HG03354 (cell line): ENCODE measurements at regions not wholly inside any gene's neighbourhood (a gene's known extent, or its start where the extent isn't known, plus 50 kb on each side); places are given as distances from the start of the nearest gene placed in this dataset.

Experiments
- ATAC-seq: cut with Tn5 transposase; IDR thresholded peaks from one replicate; pipeline ENCODE4 v1.9.1; 2021; ENCODE audit warnings: mild to moderate bottlenecking; ENCODE audit not compliant: unreplicated experiment, poor library complexity, severe bottlenecking

GRCh38 chr20:40205971-40206370 is 483.1 kb downstream of the MAFB start:
- no peak for ATAC-seq

DNA sequence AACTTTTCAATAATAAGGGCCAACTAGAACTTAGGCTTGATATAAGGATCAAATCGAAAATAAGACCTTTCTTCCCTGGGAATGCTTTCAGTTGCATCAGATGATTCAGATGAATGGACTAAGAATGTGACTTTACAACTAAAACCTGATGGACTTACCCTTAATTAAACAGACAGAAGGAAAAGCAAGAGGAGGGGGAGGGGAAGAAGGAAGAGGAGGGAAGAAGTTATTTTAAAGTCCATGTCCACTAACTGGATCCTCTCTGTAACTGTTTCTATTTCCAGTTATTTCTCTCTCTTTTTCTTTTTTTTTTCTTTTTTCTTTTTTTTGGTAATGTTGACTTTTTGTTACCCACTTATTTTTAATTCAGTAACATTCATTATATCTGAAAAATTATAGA is 486.0 kb downstream of the MAFB start:
- ATAC-seq: no peak

DNA sequence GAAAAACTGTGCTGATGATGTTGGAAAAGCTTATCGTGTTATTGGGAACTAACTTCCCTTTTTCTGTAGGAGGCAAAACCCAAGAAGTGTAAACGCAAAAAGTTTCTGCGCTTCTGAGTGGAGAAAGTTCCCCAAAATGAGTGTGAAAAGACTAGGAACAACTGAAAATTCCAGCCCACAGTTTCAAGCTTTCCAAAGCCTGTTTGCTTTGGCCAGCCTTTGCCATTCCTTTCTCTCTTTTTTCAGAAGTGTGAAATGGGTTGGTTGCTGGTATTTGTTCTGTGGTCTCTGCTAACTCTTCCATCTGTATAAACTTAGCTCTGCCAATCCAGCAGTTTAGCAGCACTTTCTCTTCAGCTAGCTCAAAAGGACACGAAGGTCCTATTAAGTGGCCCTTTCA is 491.3 kb downstream of the MAFB start:
- no peak for ATAC-seq

DNA sequence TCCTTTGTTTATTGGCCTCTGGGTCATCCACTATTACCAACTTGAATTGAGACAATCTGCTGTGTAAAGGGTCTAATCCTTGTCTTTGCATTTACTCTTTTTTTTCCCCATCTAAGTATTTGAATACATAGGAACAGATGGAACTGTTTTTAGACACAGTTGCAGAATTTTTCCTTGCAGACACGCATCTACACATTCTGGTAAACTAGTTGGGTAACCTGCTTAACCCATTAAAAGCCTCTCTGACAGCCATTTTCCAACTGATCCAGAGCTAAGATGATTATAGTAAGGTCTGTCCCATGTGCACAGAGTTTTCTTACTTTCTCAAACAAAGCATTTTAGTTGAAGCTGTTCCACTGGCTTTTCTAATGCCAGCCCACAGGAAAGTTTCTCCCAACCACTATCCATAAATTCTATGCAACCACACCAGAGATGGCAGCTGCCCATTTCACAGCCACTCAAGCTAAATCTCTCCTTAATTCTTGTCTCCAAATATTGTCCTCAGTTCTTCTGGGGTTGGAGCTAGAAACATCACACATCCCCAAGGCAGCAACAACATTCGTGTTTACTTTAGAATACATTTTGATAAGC is 492.1 kb downstream of the MAFB start:
- no peak for ATAC-seq

- ATAC-seq: no peak
These were observed 493.3 kb downstream of the MAFB start for GRCh38 chr20:40195742-40196141.

DNA sequence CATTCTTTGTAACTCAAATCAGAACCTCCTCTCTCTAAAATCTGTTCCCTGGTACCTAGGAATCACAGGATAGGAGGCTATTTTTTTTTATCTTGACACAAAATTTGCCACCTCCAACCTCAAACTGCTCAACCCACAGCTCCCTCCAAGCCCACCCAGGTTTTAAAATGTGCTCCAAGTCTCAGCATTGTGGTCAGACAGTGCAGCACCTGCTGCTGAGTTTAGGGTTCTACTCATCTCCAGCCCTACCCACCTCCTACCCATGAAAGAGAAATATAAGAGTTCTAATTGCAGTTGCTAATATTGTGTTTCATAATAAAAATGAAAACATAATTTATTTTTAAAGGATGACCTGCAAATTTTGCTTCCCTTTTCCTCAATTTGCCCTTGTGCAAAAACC is 496.5 kb downstream of the MAFB start:
- no peak for ATAC-seq

- no peak for ATAC-seq
These were observed 497.0 kb downstream of the MAFB start for GRCh38 chr20:40192081-40192480.

GRCh38 chr20:40191573-40191972 is 497.5 kb downstream of the MAFB start:
- no peak for ATAC-seq

DNA sequence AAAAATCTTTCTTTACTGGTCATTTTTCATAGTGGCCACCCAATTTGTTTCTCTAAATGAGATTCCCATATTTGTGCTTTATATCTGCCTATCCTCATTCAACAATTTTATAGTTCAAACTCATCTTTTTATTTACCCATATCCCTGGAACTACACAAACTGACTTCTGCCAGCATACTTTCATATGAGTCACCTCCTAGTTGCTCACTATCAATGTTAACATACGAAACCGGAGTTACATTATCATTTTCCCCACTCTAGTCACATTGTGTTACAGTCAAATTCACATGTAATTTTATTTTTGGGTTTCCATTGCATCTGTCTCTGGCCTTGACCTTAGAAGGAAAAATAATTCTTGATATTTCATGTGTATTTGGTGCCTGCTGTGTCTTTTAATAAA is 499.4 kb downstream of the MAFB start:
- ATAC-seq: no peak

DNA sequence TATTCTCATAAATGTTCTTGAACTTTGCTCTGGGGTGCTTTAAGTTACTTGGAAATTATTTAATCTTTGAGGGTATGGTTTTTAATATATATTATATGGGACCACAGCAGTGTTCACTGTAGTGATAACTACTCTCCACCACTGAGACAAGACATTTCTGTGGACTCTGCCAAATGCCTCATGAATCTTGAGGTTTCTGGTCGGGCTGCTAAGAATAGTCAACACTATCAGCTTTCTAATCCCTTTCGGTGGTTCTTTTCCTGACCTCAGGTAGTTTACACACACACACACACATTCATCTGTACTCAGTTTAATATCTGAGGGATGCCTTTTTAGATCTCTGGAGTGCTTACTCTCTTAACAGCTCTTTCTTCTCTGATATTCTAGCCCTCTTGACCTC is 500.7 kb downstream of the MAFB start:
- ATAC-seq: no peak

DNA sequence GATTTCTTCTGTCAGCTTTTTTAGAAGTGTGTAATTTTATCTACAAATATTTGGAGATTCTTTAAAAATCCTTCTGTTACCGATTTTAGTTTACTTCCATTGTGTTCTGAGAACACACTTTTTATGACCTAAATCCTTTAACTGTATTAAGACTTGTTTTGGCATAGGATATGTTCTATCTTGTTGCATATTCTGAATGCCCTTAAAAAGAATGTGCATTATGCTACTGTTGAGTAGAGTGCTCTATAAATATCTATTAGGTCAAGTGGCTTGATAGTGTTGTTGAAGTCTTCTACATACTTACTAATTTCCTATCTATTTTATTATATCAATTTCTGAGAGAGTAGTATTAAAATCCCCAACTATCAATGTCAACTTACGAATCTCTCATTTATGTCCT is 502.2 kb downstream of the MAFB start:
- ATAC-seq: no peak

- ATAC-seq: no peak
These were observed 507.4 kb downstream of the MAFB start for GRCh38 chr20:40181676-40182075.

GRCh38 chr20:40176098-40176841 is 512.8 kb downstream of the MAFB start:
- no peak for ATAC-seq

DNA sequence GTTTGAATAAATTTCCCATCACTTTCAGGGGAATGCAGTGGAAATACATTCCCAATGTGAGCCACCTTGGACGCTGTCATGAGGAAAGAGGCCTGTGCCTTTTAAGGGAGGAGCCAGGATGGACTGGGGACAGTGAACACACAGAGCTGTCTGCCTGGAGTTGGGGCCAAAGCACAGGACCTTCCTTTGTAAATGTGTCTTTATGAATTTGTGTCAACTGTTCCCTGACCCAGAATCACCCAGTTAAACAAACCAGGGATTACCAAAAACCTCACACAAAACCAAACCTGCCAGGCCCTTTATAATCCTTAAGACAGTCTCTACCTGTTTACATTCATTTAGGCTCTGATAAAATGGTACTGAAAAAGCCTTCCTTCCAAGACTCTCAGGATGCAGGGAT is 513.7 kb downstream of the MAFB start:
- no peak for ATAC-seq

GRCh38 chr20:40173872-40174271 is 515.2 kb downstream of the MAFB start:
- ATAC-seq: no peak

GRCh38 chr20:40168981-40169620 is 519.9 kb downstream of the MAFB start:
- no peak for ATAC-seq

DNA sequence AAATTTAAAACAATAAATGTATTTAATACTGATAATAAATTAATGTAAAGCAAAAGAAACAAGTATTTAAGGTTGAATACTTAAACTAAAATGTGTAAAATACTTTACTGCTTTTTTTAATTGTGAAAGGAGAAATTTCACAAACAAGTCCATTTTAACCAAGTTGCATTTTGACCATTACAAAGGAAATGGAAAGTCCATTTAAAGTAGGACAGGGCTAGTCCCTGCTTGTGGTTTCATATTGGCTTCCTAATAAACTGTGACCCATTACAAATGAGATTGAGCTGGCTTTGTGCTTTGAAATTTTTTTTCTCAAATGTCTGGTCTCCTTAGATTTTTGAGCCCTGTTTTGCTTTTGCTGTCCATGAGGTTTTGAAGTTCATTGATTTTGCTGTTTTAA is 527.6 kb downstream of the MAFB start:
- no peak for ATAC-seq

- no peak for ATAC-seq
These were observed 528.9 kb downstream of the MAFB start for GRCh38 chr20:40160097-40160550.

- ATAC-seq: no peak
These were observed 529.8 kb downstream of the MAFB start for GRCh38 chr20:40159276-40159675.

- peak; percentile 98 for ATAC-seq
These were observed 532.3 kb downstream of the MAFB start for GRCh38 chr20:40156600-40157317.

DNA sequence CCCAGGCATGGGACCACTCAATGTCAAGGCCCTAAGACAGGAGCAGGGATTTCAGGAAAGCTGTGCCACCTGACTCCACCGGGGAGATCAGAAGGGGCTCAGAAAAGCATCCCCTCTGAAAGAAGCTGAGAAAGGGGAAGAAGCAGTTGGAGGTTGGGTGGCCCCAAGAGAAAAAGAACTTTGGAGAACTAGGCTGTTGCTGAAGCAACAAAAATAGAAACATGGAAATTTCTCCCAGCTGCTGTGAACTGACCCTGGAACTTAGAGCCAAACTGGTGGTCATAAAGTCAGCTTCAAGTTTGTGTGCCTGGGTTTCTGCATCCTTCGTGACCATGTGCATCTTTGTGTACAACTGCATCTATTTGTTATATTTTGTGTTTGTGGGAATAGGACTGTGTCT is 534.5 kb downstream of the MAFB start:
- no peak for ATAC-seq
